ENCODE measurements at regions not wholly inside any gene's neighbourhood (a gene's known extent, or its start where the extent isn't known, plus 50 kb on each side); places are given as distances from the start of the nearest gene placed in this dataset.

DNA sequence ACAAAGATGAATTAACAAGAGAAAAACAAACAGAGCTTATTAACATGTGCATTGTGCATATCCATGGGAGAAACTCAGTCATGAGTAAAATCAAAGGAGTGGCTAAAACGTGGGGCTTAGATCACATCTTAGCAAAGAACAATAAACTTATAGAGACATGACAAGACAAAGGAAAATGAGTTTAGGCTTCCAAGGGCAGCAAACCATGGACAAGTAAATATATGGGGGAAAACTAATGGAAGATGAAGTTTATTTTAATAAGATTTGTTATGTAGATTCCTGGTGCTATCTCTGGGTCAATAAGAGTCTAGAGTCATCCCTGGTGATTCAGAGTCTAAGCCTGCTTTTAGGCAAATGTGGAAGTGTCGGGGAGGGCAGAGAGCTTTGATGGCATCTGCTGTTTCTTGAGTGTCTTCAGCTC, 87.2 kb upstream of the PLPP4 start:
- no peaks in the 10 kb centered on the region for H3K9me3 ChIP-seq (ENCODE audit: low read depth, low read length, poor library complexity, severe bottlenecking)
- intact Hi-C loops (cut with micrococcal nuclease; ENCODE audit: unreplicated experiment): no loop called here
- H3K27me3 ChIP-seq (replicated peaks; ENCODE audit: insufficient read depth, low read depth, low read length, poor library complexity): peaks cover 76% of the 10 kb centered on the region
- DNase-seq (ENCODE audit: low spot score): no peak
- BruUV-seq (replicated peaks): no TSS peak
- no peaks in the 10 kb centered on the region for H3K36me3 ChIP-seq (ENCODE audit: insufficient read depth, low read length, poor library complexity, severe bottlenecking)
- H3K4me1 ChIP-seq (ENCODE audit: insufficient read depth, low read length, poor library complexity, severe bottlenecking): no peaks in the 10 kb centered on the region
- CTCF ChIA-PET: no interaction called here
- TF ChIP-seq, protein P1, sequence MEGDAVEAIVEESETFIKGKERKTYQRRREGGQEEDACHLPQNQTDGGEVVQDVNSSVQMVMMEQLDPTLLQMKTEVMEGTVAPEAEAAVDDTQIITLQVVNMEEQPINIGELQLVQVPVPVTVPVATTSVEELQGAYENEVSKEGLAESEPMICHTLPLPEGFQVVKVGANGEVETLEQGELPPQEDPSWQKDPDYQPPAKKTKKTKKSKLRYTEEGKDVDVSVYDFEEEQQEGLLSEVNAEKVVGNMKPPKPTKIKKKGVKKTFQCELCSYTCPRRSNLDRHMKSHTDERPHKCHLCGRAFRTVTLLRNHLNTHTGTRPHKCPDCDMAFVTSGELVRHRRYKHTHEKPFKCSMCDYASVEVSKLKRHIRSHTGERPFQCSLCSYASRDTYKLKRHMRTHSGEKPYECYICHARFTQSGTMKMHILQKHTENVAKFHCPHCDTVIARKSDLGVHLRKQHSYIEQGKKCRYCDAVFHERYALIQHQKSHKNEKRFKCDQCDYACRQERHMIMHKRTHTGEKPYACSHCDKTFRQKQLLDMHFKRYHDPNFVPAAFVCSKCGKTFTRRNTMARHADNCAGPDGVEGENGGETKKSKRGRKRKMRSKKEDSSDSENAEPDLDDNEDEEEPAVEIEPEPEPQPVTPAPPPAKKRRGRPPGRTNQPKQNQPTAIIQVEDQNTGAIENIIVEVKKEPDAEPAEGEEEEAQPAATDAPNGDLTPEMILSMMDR (conservative IDR thresholded peaks at IDR 0.05; ENCODE audit: low read depth, low read length): no peak
- TF ChIP-seq EZH2 (IDR thresholded peaks at IDR 0.05; ENCODE audit: borderline replicate concordance, low read depth, low read length, poor library complexity, severe bottlenecking): no peak
- POLR2A ChIA-PET (ENCODE audit: low non-redundant PET): no interaction called here
- no peak overlapping the region for H3K27ac ChIP-seq (ENCODE audit: low read depth, low read length, poor library complexity, severe bottlenecking)
- no peak overlapping the region for H3K4me3 ChIP-seq (ENCODE audit: low read depth, low read length, poor library complexity, severe bottlenecking)

GRCh38 chr10:120371856-120372255, 85.2 kb upstream of the PLPP4 start:
- TF ChIP-seq EZH2 (IDR thresholded peaks at IDR 0.05; ENCODE audit: borderline replicate concordance, low read depth, low read length, poor library complexity, severe bottlenecking): no peak
- TF ChIP-seq, protein P1 (conservative IDR thresholded peaks at IDR 0.05; ENCODE audit: low read depth, low read length): no peak
- CTCF ChIA-PET: no interaction called here

GRCh38 chr10:120372917-120373316, 84.1 kb upstream of the PLPP4 start:
- ChIA-PET CTCF (no interaction called here), POLR2A (ENCODE audit: low non-redundant PET) (no interaction called here)
- H3K9me3 ChIP-seq (ENCODE audit: low read depth, low read length, poor library complexity, severe bottlenecking): no peaks in the 10 kb centered on the region
- peaks cover 49% of the 10 kb centered on the region for H3K27me3 ChIP-seq (replicated peaks; ENCODE audit: insufficient read depth, low read depth, low read length, poor library complexity)
- no peaks in the 10 kb centered on the region for H3K36me3 ChIP-seq (ENCODE audit: insufficient read depth, low read length, poor library complexity, severe bottlenecking)
- TF ChIP-seq EZH2 (IDR thresholded peaks at IDR 0.05; ENCODE audit: borderline replicate concordance, low read depth, low read length, poor library complexity, severe bottlenecking): no peak
- TF ChIP-seq, protein P1 (conservative IDR thresholded peaks at IDR 0.05; ENCODE audit: low read depth, low read length): no peak
- no TSS peak for BruUV-seq (replicated peaks)
- no peak for DNase-seq (ENCODE audit: low spot score)
- H3K4me3 ChIP-seq (ENCODE audit: low read depth, low read length, poor library complexity, severe bottlenecking): no peak overlapping the region
- H3K27ac ChIP-seq (ENCODE audit: low read depth, low read length, poor library complexity, severe bottlenecking): no peak overlapping the region
- no peaks in the 10 kb centered on the region for H3K4me1 ChIP-seq (ENCODE audit: insufficient read depth, low read length, poor library complexity, severe bottlenecking)
- intact Hi-C loops (cut with micrococcal nuclease; ENCODE audit: unreplicated experiment): no loop called here

More at GRCh38 chr10:120371856-120372255, 85.2 kb upstream of the PLPP4 start:
- POLR2A ChIA-PET (ENCODE audit: low non-redundant PET): no interaction called here
- no peak for DNase-seq (ENCODE audit: low spot score)
- no peaks in the 10 kb centered on the region for H3K4me1 ChIP-seq (ENCODE audit: insufficient read depth, low read length, poor library complexity, severe bottlenecking)
- H3K4me3 ChIP-seq (ENCODE audit: low read depth, low read length, poor library complexity, severe bottlenecking): no peak overlapping the region
- H3K36me3 ChIP-seq (ENCODE audit: insufficient read depth, low read length, poor library complexity, severe bottlenecking): no peaks in the 10 kb centered on the region
- BruUV-seq (replicated peaks): no TSS peak
- intact Hi-C loops (cut with micrococcal nuclease; ENCODE audit: unreplicated experiment): no loop called here
- no peaks in the 10 kb centered on the region for H3K9me3 ChIP-seq (ENCODE audit: low read depth, low read length, poor library complexity, severe bottlenecking)
- no peak overlapping the region for H3K27ac ChIP-seq (ENCODE audit: low read depth, low read length, poor library complexity, severe bottlenecking)
- peaks cover 60% of the 10 kb centered on the region for H3K27me3 ChIP-seq (replicated peaks; ENCODE audit: insufficient read depth, low read depth, low read length, poor library complexity)
